NCI-H345 treated with DMSO at 0.1 percent for 48 hours (cell line): ENCODE measurements at regions not wholly inside any gene's neighbourhood (a gene's known extent, or its start where the extent isn't known, plus 50 kb on each side); places are given as distances from the start of the nearest gene placed in this dataset.

Experiments used
- DNase-seq: peaks from one replicate; lab custom pipeline; 2025; ENCODE audit not compliant: unreplicated experiment; lab: John Stamatoyannopoulos, UW

- DNase-seq, result no peak
Observed at GRCh38 chr4:136320465-136320813, 1211.9 kb downstream of the PCDH18 start.

DNA sequence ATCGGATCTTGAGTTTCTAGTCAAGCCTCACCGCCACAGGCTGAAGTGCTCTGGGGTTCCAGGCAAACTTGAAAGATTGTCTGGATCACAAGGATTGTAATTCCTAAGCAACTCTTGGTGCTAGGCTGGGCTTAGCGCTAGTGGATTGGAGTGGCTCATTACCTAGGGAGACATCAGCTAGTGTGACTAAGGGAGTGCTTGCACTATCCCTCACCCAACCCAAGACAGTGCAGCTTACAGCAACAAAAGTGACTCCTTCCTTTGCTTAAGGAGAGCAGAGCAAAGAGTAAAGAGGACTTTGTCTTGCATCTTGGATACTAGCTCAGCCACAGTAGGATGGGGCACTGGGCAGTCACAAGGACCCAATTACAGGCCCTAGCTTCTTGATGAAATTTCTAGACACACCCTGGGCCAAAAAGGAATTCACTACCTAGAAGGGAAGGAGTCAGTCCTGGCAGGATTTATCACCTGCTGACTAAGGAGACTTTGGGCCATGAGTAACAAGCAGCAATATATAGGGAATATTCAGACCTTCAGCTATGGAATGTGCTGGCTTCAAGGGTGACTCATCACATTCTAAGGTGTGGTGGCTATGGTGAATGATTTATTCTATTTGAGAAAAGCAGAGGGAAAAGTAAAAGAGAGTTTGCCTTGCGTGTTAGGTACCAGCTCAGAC, 1212.4 kb downstream of the PCDH18 start:
- no peak for DNase-seq

- no peak for DNase-seq
Observed at GRCh38 chr4:136316961-136317360, 1215.3 kb downstream of the PCDH18 start.

GRCh38 chr4:136314686-136315085, 1217.6 kb downstream of the PCDH18 start:
- DNase-seq, result no peak

- no peak for DNase-seq
Observed at GRCh38 chr4:136311774-136312173, 1220.5 kb downstream of the PCDH18 start.

DNA sequence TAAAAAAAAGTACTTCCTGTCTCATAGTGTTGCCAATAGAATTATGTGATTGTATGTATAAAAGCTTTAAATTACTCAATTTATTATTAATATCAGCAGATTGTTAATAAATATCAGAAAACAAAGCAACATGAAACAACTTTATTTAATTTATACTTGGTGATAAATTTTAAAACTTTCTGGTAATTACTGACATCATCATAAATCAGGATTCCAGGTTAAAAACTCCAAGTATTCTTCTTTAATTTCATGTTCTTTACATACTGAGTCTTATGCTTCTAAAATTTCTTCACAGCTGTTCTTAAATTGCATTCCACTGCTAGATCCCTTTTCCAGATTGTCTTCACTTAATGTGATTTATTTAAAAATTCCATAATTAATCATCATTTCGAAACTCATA, 1224.5 kb downstream of the PCDH18 start:
- DNase-seq, result no peak

- no peak for DNase-seq
Observed at GRCh38 chr4:136306361-136306760, 1225.9 kb downstream of the PCDH18 start.

DNA sequence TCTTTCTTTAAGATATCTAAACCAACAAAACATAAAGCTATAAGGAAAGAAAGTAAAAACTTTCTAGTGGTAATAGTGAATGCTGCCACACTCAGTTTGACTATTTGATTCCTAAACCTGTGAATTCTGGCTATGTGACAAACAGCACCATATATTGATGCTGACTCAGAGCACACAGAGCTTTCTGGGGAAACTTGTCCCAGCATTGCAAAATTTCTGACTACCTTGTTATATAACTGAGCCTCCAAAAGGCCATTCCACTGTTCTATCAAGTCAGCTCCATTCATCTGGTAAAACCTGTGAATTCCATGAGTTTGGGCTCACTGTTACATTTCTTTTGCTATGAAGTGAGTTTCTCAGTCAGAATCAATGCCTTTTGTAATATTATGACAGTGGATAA, 1229.7 kb downstream of the PCDH18 start:
- no peak for DNase-seq

GRCh38 chr4:136301749-136302495, 1230.4 kb downstream of the PCDH18 start:
- DNase-seq, result no peak

- DNase-seq, result no peak
Observed at GRCh38 chr4:136283977-136284376, 1248.3 kb downstream of the PCDH18 start.

GRCh38 chr4:136281889-136282288, 1250.4 kb downstream of the PCDH18 start:
- DNase-seq, result no peak

- DNase-seq, result no peak
Observed at GRCh38 chr4:136281307-136281706, 1251.0 kb downstream of the PCDH18 start.

GRCh38 chr4:136277741-136278140, 1254.6 kb downstream of the PCDH18 start:
- no peak for DNase-seq

- peak; percentile 59 for DNase-seq
Observed at GRCh38 chr4:136246876-136247275, 1285.4 kb downstream of the PCDH18 start.

DNA sequence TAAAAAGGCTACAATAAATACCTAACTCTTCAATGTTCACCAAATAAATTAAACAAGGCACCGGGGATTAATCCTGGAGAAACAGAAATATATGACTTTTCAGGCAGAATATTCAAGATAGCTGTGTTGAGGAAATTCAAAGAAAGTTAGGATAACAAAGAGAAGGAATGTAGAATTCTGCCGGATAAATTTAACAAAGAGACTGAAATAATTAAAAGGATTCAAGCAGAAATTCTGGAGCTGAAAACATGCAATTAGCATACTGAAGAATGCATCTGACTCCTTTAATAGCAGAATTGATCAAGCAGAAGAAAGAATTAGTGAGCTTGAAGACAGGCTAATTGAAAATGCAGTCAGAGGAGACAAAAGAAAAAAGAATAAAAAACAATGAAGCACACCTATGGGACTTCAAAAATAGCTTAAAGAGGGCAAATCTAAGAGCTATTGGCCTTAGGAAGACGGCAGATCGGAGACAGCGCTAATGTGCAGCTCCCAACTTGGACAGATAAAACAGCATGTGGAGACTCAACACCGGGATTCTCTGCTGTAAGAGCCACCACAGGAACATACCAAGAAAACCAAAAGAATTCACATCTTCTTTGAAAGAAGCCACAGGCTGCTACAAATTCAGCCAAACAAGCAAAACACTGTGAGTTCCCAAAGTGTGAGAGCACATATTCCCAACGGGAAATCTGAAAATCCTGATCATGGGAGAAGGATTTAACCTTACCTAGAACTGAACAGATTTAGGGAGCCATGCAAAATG, 1290.9 kb downstream of the PCDH18 start:
- no peak for DNase-seq

DNA sequence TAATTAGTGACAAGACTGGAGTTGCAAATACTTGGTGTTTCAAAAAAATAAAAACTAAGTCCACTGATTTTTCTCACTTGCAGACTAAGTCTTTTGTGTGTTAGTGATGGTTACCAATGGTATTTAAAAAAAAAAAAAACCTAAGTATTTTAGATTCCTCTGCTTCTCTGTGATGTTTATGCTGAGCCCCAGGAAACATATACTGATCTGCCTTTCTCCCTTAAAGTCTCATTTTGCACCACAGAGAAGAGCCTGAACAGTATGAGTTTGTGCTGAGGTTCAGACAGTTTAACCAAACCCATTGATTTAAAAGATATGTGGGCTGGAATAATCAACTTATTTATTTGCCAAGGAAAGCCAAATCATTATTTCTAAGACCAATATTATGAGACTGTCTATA, 1305.0 kb downstream of the PCDH18 start:
- DNase-seq, result no peak

- no peak for DNase-seq
Observed at GRCh38 chr4:136219592-136220125, 1312.6 kb downstream of the PCDH18 start.

DNA sequence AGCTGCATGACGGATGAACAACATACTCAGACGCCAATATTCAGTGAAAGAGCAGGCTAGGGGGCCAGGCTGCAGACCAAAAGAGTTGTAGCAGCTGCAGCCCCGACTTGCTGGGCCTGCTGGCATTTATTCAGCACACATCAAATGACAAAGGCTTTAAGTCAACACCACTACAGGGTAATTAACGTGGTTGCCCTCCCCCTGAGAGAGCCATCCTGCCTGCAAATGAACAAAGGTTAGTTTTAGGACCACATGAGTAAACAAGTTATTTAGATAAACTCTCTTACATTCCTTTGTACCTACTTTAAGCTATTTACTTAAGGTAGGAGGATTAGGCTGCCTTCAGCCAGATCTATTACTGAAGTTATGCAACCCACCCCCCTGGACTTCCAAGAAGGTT, 1329.1 kb downstream of the PCDH18 start:
- DNase-seq, result no peak

GRCh38 chr4:136198358-136198757, 1333.9 kb downstream of the PCDH18 start:
- DNase-seq, result no peak

DNA sequence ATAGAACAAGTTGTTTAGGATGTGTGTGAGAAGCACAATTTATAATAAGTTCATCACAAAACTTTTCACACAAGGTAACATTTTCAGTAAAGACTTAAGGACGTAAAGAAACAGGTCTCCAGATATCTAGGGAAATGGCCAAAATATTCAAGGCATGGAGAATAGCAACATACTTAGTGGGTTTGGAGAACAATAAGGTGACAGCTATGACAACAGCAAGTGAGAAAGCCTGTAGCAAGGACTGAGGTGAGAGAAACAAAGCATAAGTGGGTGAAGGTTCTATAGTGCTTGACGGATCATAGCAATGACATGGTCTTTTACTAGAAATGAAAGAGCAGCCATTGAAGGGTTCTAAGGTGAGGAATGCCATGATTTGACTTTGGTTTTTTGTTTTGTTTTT, 1337.3 kb downstream of the PCDH18 start:
- no peak for DNase-seq

- no peak for DNase-seq
Observed at GRCh38 chr4:136186650-136187049, 1345.6 kb downstream of the PCDH18 start.

GRCh38 chr4:136183513-136183912, 1348.8 kb downstream of the PCDH18 start:
- no peak for DNase-seq
